ENCODE measurements at regions not wholly inside any gene's neighbourhood (a gene's known extent, or its start where the extent isn't known, plus 50 kb on each side); places are given as distances from the start of the nearest gene placed in this dataset.

DNA sequence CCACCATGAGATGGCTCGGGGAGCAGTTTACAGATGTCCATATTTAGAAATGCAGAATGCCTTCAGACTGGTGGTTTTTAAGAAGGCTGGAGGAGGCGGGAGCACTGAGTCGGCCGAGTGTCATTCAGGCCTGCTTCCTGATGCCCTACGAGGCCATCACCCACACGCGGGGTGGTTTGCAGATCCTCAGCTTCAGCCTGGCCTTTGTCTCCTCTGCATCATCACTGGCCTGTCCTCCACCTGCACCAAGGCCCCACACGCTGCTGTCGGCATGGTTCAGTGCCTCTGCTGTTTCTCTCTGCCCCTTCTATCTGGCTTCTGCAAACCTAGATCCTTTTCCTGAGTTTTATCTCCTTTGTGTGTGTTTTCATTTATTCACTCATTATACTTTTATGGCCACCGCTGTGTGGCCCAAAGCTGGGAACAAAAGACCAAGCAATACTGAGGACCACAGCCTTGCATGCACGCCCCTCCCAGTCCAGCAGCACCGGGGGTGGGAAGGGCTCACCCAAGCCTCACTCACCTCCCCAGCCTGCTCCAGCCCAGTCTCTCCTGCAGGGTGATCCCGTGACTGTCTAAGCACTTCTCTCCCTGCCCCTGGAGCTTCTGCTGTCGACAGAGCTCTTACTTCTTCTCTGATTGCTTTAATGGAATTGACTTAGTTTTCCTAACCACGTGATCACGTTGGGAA, 240.8 kb downstream of the TEX29 start:
- Histone ChIP-seq H3K4me3 (ENCODE audit: low read length) (no peak overlapping the region), H3K4me1 (ENCODE audit: insufficient read depth, low read length) (no peaks in the 10 kb centered on the region), H3K27ac (ENCODE audit: low read depth in 1 of 2, low read length in 2 of 2) (no peak overlapping the region), H3K27me3 (ENCODE audit: control insufficient read depth in 1 of 2, insufficient read depth in 2 of 2, low read length in 2 of 2) (peaks cover 0 to 6% of the 10 kb centered on the region in 2 experiments), H3K36me3 (ENCODE audit: insufficient read depth, low read length) (no peaks in the 10 kb centered on the region), H3K9me3 (ENCODE audit: control insufficient read depth in 1 of 2, insufficient read depth in 1 of 2, low read length in 2 of 2) (peaks cover 0 to 8% of the 10 kb centered on the region in 2 experiments)
- Mint-ChIP-seq H3K4me1 (ENCODE audit: low read depth) (no peaks in the 10 kb centered on the region), H3K27ac (no peak overlapping the region), H3K4me3 (no peak overlapping the region), H3K36me3 (ENCODE audit: low read depth) (no peaks in the 10 kb centered on the region), H3K27me3 (peaks cover 45% of the 10 kb centered on the region), H3K9me3 (no peaks in the 10 kb centered on the region)
- ChIA-PET CTCF (no interaction called here), POLR2A (no interaction called here)
- ATAC-seq (ENCODE audit: poor library complexity) (no peak), DNase-seq (no peak)
- TF ChIP-seq, protein P1, sequence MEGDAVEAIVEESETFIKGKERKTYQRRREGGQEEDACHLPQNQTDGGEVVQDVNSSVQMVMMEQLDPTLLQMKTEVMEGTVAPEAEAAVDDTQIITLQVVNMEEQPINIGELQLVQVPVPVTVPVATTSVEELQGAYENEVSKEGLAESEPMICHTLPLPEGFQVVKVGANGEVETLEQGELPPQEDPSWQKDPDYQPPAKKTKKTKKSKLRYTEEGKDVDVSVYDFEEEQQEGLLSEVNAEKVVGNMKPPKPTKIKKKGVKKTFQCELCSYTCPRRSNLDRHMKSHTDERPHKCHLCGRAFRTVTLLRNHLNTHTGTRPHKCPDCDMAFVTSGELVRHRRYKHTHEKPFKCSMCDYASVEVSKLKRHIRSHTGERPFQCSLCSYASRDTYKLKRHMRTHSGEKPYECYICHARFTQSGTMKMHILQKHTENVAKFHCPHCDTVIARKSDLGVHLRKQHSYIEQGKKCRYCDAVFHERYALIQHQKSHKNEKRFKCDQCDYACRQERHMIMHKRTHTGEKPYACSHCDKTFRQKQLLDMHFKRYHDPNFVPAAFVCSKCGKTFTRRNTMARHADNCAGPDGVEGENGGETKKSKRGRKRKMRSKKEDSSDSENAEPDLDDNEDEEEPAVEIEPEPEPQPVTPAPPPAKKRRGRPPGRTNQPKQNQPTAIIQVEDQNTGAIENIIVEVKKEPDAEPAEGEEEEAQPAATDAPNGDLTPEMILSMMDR (IDR thresholded peaks at IDR 0.05), result no peak
- intact Hi-C loops (cut with DNase I, micrococcal nuclease), result no loop called here

- POLR2A ChIA-PET, result no interaction called here
- Histone ChIP-seq H3K27me3 (ENCODE audit: control insufficient read depth in 1 of 2, insufficient read depth in 2 of 2, low read length in 2 of 2) (peaks cover 0 to 6% of the 10 kb centered on the region in 2 experiments), H3K27ac (ENCODE audit: low read depth in 1 of 2, low read length in 2 of 2) (no peak overlapping the region), H3K36me3 (ENCODE audit: insufficient read depth, low read length) (no peaks in the 10 kb centered on the region), H3K4me3 (ENCODE audit: low read length) (no peak overlapping the region), H3K9me3 (ENCODE audit: control insufficient read depth in 1 of 2, insufficient read depth in 1 of 2, low read length in 2 of 2) (peaks cover 0 to 15% of the 10 kb centered on the region in 2 experiments), H3K4me1 (ENCODE audit: insufficient read depth, low read length) (no peaks in the 10 kb centered on the region)
- Mint-ChIP-seq H3K36me3 (ENCODE audit: low read depth) (no peaks in the 10 kb centered on the region), H3K27ac (no peak overlapping the region), H3K9me3 (no peaks in the 10 kb centered on the region), H3K4me1 (ENCODE audit: low read depth) (no peaks in the 10 kb centered on the region), H3K4me3 (no peak overlapping the region), H3K27me3 (peaks cover 36% of the 10 kb centered on the region)
- TF ChIP-seq, protein P1 (IDR thresholded peaks at IDR 0.05), result no peak
- CTCF ChIA-PET, result no interaction called here
- no peak for DNase-seq
- intact Hi-C loops (cut with DNase I, micrococcal nuclease), result no loop called here
- no peak for ATAC-seq (ENCODE audit: poor library complexity)
These were observed 242.3 kb downstream of the TEX29 start for GRCh38 chr13:111562716-111563115.

DNA sequence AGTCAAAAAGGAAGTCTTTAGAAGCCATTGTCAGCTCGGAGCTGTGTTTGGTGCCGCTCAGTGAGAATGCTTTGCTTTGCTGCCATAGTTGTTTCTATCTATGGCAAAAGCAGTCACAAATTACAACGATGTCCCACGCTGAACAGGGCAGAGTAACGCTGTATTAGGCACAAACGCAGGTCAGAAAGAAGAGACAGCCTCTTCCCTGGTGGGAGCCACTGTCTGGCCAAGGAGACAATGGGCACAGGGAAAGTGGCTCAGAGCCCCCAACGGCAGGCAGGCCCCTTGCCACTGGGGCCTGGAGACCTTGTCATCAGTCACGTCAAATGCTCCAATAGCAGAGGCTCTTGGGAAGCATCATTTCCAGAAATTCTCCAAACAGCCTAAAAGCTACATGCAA, 244.2 kb downstream of the TEX29 start:
- ChIA-PET CTCF (no interaction called here), POLR2A (no interaction called here)
- H3K27ac ChIP-seq (ENCODE audit: low read depth in 1 of 2, low read length in 2 of 2), result no peak overlapping the region
- Mint-ChIP-seq H3K27me3 (peaks cover 26% of the 10 kb centered on the region), H3K4me1 (ENCODE audit: low read depth) (no peaks in the 10 kb centered on the region), H3K27ac (no peak overlapping the region), H3K36me3 (ENCODE audit: low read depth) (no peaks in the 10 kb centered on the region), H3K9me3 (no peaks in the 10 kb centered on the region), H3K4me3 (no peak overlapping the region)
- intact Hi-C loops (cut with DNase I, micrococcal nuclease), result no loop called here
- H3K4me1 ChIP-seq (ENCODE audit: insufficient read depth, low read length), result no peaks in the 10 kb centered on the region
- peaks cover 0 to 13% of the 10 kb centered on the region in 2 experiments for H3K9me3 ChIP-seq (ENCODE audit: control insufficient read depth in 1 of 2, insufficient read depth in 1 of 2, low read length in 2 of 2)
- no peaks in the 10 kb centered on the region for H3K36me3 ChIP-seq (ENCODE audit: insufficient read depth, low read length)
- DNase-seq, result no peak
- H3K27me3 ChIP-seq (ENCODE audit: control insufficient read depth in 1 of 2, insufficient read depth in 2 of 2, low read length in 2 of 2), result peaks cover 0 to 3% of the 10 kb centered on the region in 2 experiments
- H3K4me3 ChIP-seq (ENCODE audit: low read length), result no peak overlapping the region
- no peak for ATAC-seq (ENCODE audit: poor library complexity)
- TF ChIP-seq, protein P1 (IDR thresholded peaks at IDR 0.05), result no peak

All from CD4-positive, alpha-beta T cell (primary cell).